Endodermal cell (in vitro differentiated cells): ENCODE measurements at regions not wholly inside any gene's neighbourhood (a gene's known extent, or its start where the extent isn't known, plus 50 kb on each side); places are given as distances from the start of the nearest gene placed in this dataset.

ENCODE experiments used
- DNase-seq: peaks from one replicate; pipeline ENCODE4 v3.0.0-alpha.2; 2017
- H3K27ac ChIP-seq: 2 replicates; pipeline ENCODE4 v1.5.1; 2013; ENCODE audit warnings: mild to moderate bottlenecking, low read depth, low read length, moderate library complexity
- H3K27me3 ChIP-seq: 2 replicates; pipeline ENCODE4 v1.6.1; 2013; ENCODE audit warnings: mild to moderate bottlenecking, low read length, moderate library complexity; ENCODE audit not compliant: insufficient read depth, control insufficient read depth, poor library complexity, severe bottlenecking
- H3K36me3 ChIP-seq: 2 replicates; pipeline ENCODE4 v1.7.0; 2013; ENCODE audit warnings: mild to moderate bottlenecking, low read length, moderate library complexity; ENCODE audit not compliant: control insufficient read depth, insufficient read depth
- H3K4me1 ChIP-seq: one replicate; pipeline ENCODE4 v1.7.0; 2013; ENCODE audit warnings: low read length; ENCODE audit not compliant: control insufficient read depth, insufficient read depth
- H3K4me3 ChIP-seq: 2 replicates; pipeline ENCODE4 v1.5.1; 2013; ENCODE audit warnings: mild to moderate bottlenecking, low read length, moderate library complexity
- H3K9ac ChIP-seq: 2 replicates; pipeline ENCODE4 v1.6.1; 2013; ENCODE audit warnings: mild to moderate bottlenecking, low read length, moderate library complexity; ENCODE audit not compliant: poor library complexity, severe bottlenecking; ENCODE audit errors: extremely low read depth
- H3K9me3 ChIP-seq: 2 replicates; pipeline ENCODE4 v1.6.1; 2013; ENCODE audit warnings: mild to moderate bottlenecking, low read length, moderate library complexity; ENCODE audit not compliant: control insufficient read depth
- H3K27ac Mint-ChIP-seq: 2 replicates; pipeline ENCODE4 v1.8.0; 2020; ENCODE audit warnings: mixed read lengths
- H3K27me3 Mint-ChIP-seq: 2 replicates; pipeline ENCODE4 v1.8.0; 2021; ENCODE audit warnings: mild to moderate bottlenecking, mixed read lengths; ENCODE audit not compliant: insufficient read depth
- H3K36me3 Mint-ChIP-seq: 2 replicates; pipeline ENCODE4 v1.8.0; 2020; ENCODE audit warnings: low read depth, mixed read lengths
- H3K4me1 Mint-ChIP-seq: 2 replicates; pipeline ENCODE4 v1.8.0; 2020; ENCODE audit warnings: mixed read lengths
- H3K4me3 Mint-ChIP-seq: 2 replicates; pipeline ENCODE4 v1.8.0; 2020; ENCODE audit warnings: mild to moderate bottlenecking, moderate library complexity, mixed read lengths
- H3K9me3 Mint-ChIP-seq: 2 replicates; pipeline ENCODE4 v1.8.0; 2020; ENCODE audit warnings: mild to moderate bottlenecking, mixed read lengths
- WGBS, 2 experiments: methylation state at CpG; one replicate each; pipeline versions ENCODE4 v1.1.5 to v1.1.7; 2013; ENCODE audit warnings: missing lambda C conversion rate in 2 of 2, mixed read lengths in 1 of 2; ENCODE audit not compliant: insufficient coverage in 1 of 2, insufficient read length in 1 of 2; 5-methylcytosine and 5-hydroxymethylcytosine counted together
- TF ChIP-seq, protein P1 (sequence below): fragments of 200-600 bp; sonication (generic); conservative IDR thresholded peaks from 2 replicates; pipeline ENCODE4 v1.5.0; 2021; ENCODE audit warnings: antibody characterized with exemption, mild to moderate bottlenecking

DNA sequence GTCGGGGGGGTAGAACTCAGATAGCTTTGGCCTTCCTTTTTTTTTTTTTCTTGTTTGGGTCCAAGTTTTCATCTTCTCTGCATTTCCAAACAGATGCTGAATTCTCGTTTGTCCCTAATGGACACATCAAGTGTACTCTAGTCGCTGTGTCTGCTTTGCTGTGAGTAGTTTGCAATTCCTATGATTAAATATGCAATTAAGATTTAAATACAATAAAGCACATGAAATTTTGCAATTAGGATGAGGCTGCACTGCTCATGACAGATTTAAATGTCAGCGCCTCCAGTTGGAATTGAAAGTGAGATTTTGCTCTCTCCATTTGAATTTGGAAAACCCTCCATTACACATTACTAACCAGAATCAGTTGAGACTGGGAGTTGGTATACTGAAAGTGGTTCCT is 70.4 kb downstream of the PFDN4 start:
- H3K27me3 Mint-ChIP-seq = no peaks in the 10 kb centered on the region
- no peaks in the 10 kb centered on the region for H3K36me3 Mint-ChIP-seq
- no peak overlapping the region for H3K4me3 ChIP-seq
- no peaks in the 10 kb centered on the region for H3K36me3 ChIP-seq
- no peak for DNase-seq
- no peaks in the 10 kb centered on the region for H3K27me3 ChIP-seq
- H3K4me1 ChIP-seq = no peaks in the 10 kb centered on the region
- no peak overlapping the region for H3K4me3 Mint-ChIP-seq
- H3K9me3 Mint-ChIP-seq = no peaks in the 10 kb centered on the region
- H3K4me1 Mint-ChIP-seq = peaks cover 22% of the 10 kb centered on the region
- WGBS, 2 experiments = 86% methylated on average over 4 of the region's 4 CpGs; no CpG with 5 or more reads in 1 of the 2 experiments
- TF ChIP-seq, protein P1, sequence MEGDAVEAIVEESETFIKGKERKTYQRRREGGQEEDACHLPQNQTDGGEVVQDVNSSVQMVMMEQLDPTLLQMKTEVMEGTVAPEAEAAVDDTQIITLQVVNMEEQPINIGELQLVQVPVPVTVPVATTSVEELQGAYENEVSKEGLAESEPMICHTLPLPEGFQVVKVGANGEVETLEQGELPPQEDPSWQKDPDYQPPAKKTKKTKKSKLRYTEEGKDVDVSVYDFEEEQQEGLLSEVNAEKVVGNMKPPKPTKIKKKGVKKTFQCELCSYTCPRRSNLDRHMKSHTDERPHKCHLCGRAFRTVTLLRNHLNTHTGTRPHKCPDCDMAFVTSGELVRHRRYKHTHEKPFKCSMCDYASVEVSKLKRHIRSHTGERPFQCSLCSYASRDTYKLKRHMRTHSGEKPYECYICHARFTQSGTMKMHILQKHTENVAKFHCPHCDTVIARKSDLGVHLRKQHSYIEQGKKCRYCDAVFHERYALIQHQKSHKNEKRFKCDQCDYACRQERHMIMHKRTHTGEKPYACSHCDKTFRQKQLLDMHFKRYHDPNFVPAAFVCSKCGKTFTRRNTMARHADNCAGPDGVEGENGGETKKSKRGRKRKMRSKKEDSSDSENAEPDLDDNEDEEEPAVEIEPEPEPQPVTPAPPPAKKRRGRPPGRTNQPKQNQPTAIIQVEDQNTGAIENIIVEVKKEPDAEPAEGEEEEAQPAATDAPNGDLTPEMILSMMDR = no peak
- no peak overlapping the region for H3K27ac ChIP-seq
- H3K27ac Mint-ChIP-seq = no peak overlapping the region
- H3K9ac ChIP-seq = no peak overlapping the region
- H3K9me3 ChIP-seq = no peaks in the 10 kb centered on the region

DNA sequence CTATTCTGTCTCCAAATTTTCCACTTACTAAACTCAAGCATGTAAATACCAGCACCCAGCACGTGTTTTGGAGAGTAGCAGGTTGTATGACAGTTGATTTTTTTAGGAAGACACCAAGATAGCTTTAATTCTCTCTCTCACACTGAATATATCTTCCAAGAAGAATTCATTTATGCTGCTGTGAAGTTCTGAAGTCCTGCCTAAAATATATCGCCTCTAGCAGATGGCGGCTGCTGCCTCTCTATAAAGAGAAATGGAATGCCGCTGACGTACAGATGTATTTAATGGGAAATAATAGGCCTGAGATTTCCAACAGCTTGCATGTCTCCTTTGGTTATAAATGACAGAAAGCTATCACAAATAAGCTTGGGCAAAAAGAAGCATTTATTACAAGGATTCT is 74.7 kb downstream of the PFDN4 start:
- Histone ChIP-seq H3K4me3 (no peak overlapping the region), H3K27ac (no peak overlapping the region), H3K9ac (no peak overlapping the region), H3K27me3 (no peaks in the 10 kb centered on the region), H3K36me3 (no peaks in the 10 kb centered on the region), H3K4me1 (no peaks in the 10 kb centered on the region), H3K9me3 (no peaks in the 10 kb centered on the region)
- Mint-ChIP-seq H3K36me3 (no peaks in the 10 kb centered on the region), H3K4me1 (peaks cover 19% of the 10 kb centered on the region), H3K27ac (no peak overlapping the region), H3K9me3 (no peaks in the 10 kb centered on the region), H3K4me3 (no peak overlapping the region), H3K27me3 (no peaks in the 10 kb centered on the region)
- TF ChIP-seq, protein P1 = no peak
- DNase-seq = no peak
- WGBS, 2 experiments = 95 to 96% methylated on average over 5 of the region's 5 CpGs

DNA sequence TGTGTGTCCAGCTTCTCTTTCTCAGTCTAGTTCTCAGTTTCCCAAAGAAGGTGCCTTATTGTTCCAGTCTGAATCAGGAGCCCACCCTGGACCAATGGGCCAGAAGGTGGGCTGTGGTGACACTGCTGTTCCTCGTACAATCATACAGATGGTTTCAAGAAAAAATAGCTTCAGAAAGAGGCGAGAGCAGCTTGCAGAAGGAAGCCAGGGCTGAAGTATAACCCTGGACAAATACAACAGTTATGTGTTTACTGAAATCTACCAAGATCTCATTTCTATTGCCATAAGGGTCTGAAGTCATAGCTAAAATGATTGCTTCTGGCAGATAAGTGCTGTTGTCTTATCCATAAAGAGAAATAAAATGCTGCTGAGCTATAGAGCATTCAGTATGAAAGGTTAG is 75.4 kb downstream of the PFDN4 start:
- Mint-ChIP-seq H3K36me3 (no peaks in the 10 kb centered on the region), H3K9me3 (no peaks in the 10 kb centered on the region), H3K4me1 (peaks cover 13% of the 10 kb centered on the region), H3K27me3 (no peaks in the 10 kb centered on the region), H3K4me3 (no peak overlapping the region), H3K27ac (peak overlapping the region; percentile 24)
- H3K36me3 ChIP-seq = no peaks in the 10 kb centered on the region
- H3K4me1 ChIP-seq = no peaks in the 10 kb centered on the region
- TF ChIP-seq, protein P1 = no peak
- no peak overlapping the region for H3K27ac ChIP-seq
- WGBS, 2 experiments = 89 to 93% methylated on average over 2 of the region's 2 CpGs
- no peaks in the 10 kb centered on the region for H3K9me3 ChIP-seq
- no peak overlapping the region for H3K9ac ChIP-seq
- no peak overlapping the region for H3K4me3 ChIP-seq
- no peak for DNase-seq
- H3K27me3 ChIP-seq = no peaks in the 10 kb centered on the region
